OCI-M2 (cell line): ENCODE measurements at regions not wholly inside any gene's neighbourhood (a gene's known extent, or its start where the extent isn't known, plus 50 kb on each side); places are given as distances from the start of the nearest gene placed in this dataset.
"Not testable (repeated sequence)": the region's sequence is repeated elsewhere in the genome, so short reads cannot be mapped to it uniquely, and the experiment has no call there.

ENCODE experiments used
- DNase-seq: peaks from one replicate; lab custom pipeline; 2025; ENCODE audit not compliant: unreplicated experiment; lab: John Stamatoyannopoulos, UW

DNA sequence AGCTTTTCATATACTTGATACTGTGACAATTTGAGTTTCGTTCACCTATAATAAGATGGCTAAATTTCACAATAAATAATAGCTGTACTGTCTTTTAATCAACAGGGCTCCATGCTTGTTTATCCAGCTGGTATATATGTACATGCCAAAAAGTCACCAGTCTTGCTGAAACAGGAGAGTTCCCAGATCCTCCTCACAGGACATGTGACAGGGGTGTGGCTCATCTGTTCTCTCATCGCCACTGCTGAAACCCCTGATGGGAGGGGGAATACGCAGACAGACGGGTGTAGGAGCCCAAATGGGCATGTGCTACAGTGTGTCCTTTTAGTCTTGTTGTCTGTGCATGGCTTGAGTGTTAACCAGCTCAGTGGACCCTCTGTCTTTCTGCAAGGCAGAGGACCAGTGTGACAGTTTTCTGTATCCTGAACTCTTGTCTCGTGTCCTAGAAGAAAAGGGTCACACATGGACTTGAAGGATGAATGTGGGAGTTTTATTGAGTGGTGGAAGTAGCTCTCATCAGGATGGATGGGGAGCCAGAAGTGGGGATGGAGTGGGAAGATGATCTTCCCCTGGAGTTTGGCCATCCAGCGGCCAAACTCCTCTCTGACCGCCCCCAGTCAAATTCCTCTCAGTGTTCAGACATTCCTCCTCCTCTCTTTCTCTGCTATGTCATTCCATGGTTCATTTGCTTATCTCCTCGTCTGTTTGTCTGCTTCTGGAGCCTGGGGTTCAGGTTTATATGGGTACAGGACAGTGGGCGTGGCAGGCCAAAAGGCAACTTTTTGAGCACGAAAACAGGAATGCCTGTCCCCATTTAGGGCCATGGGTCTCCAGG is 113.1 kb upstream of the NECTIN3 start:
- DNase-seq: no peak

DNA sequence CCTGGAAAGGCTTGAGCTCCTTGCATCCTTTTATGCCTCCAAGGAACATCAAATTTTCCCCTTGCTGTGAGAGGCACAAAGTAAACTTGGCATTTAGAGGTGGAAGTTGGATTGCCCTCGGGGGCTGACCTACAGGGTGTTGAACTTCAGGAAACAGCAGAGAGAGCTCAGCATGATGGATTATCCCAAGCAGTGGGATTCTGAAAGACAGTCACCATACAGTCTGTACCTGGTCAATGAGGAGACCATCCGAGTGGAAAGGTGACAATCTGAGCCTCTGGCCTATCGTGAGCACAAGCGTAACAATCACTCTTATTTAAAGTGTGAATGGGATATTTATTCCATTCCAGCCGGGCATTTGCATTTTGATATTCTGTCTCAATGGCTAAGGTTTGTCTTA is 105.6 kb upstream of the NECTIN3 start:
- no peak for DNase-seq

DNA sequence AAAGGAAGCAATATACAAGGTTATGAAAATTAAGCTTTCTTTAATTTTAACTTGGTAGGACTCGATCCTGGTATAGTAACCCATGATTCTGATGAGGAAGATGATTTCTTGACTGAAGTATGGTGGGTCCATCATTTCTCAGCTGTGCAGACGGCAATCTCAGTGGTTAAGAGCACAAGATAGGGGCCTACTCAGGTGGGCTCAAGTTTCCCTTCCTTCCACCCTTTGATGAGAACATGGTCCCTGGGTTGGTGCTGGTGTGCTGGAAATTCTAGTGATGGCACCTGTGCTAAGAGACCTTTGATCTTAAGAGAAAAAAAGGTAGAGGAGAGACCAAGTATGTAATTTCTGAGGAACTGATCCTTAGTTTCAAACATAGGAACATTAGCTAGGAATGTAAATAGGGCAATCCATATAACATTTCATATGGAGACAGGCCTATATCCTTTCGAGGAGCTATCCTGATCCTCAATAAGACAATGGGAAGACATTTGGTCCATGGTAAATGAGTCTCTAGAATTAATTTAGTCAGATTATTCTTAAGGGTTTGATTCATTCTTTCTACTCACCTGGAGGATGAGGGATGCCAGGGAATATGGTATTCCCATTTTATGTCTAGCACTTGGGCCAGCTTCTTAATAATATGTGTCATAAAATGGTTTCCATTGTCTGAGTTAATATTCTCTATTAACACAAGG is 104.5 kb upstream of the NECTIN3 start:
- no peak for DNase-seq

DNA sequence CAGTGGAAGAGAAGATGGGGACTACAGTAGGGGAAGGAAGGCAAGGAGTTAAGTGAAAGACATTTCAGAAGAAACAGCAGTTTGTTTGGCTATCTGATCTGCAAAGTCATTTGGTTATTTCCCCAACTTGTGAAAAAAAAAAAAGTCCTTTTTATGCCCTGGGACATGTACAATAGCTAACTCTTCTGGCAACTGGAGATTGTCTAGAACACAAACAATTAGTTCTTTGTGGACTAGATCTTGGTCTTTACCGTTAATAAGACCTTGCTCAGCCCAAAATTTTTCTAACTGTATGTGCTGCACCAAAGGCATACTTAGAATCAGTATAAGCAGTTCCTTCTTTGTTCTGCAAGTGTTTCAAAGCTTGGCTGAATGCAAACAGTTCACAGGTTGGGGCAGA is 103.5 kb upstream of the NECTIN3 start:
- no peak for DNase-seq

DNA sequence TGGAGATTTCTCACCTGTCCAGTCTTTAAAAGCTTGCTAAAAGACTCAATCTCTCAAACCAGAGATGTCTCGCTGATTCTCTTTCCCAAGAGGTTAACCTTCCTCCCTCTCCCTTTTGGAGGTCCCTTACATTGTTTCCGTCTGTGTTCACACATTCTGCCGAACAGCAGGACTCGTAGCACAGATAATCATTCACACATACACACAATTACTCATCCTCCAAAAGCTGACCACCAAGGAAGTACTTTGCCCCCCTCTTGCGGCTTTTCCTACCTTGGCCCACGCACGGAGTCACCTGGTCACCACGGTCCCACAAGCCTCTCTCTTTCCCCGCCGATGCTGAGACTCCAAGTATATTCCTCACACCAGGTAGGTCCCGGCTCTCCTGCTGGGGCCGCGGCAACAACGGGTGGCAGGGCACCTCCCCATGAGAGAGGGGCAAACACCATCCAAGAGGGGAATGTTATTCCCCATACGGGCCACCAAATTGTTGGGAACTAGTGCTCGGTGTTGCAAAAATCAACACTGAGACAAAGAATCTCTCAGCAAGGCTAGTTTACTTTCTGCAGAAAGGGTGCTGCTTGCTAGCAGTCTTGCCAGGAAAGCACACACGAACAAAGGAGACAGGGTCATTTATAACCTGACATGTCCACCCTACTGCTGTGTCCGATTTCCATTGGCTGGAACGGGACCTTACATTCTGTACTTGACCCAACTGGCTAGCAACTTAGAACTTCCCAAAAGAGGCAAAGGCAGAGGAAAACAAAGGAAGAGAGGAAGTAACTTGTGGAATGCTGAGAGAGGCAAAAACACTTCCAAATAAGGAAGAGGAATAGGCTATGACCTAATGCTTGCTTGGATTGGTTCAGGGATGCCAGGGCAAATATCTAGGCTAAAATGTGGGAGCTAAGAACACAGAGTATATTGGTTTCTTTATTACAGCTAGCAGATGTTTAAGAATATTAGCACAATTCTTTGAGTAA is 102.1 kb upstream of the NECTIN3 start:
- no peak for DNase-seq

DNA sequence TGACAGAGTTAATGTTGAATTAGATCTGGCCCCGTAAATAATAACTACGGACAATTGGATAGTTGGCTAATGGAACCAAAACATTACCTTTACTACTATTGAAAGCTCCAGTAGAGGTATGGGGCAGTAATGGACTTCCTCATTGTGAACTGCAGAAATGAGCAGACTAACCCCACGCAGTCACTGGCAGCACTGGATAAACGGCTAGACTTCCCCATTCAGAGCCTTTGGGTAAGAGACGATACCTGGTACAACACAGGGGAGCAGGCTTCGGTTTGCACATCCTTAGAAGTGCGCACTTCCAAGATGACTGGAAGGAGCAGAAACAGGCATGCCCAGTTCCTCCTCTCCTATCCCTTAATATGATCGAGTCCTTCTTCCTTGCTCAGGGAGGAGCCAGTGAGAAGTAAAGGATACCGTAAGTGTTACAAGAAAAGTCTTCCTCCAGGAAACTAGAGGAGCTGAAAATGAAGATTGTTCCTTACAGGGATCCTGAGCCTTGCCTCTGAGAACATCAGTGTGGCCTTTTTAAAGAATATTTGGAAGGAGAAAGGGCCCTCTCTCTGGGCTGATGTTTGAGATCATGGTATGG is 100.5 kb upstream of the NECTIN3 start:
- DNase-seq: no peak

DNA sequence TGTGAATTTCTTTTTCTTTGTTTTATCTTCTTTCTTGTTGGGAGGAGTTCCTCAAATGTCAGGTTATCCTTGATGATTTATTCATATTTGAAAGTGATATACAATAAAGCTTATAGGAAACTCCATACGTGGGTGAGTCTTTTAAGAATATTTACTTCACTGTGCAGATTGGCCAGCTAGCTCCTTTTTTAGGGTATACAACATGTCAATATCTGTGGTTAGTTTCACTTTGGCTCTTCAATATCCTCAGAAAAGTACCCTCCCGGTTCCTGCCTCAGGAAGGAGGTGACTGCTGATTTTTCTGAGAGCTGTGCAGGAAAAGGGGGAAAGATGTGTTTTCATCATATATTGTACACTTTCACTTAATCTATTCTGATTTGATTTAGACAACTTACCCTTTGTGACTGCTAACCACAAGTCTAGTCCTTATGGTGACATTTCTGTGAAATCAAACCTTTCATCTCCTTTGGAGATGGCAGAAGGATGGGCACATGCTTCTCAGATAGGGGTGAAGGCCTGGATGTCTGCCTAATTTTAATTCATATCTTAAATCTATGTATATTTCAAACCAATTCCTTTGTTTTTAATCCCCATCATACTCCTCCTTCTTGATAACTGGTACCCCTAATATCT is 98.2 kb upstream of the NECTIN3 start:
- no peak for DNase-seq

DNA sequence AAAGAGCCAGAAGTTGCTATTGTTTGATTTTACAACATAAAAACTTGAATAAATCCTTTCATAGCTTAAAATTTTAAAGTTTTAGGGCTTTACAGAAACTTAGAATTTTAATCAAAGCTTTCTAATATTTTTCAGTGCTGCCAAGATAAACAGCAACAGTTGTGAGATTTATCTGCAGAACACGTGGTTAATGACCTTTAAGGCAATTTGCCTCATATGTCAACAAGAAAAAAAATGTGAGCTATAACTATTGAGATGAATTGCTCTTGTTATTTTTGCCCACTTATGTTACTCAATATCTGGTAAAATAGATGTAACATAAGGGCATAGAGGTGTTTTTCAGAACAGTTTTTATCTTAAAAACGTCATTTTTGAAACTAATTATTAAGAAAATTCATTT is 96.7 kb upstream of the NECTIN3 start:
- DNase-seq: no peak

DNA sequence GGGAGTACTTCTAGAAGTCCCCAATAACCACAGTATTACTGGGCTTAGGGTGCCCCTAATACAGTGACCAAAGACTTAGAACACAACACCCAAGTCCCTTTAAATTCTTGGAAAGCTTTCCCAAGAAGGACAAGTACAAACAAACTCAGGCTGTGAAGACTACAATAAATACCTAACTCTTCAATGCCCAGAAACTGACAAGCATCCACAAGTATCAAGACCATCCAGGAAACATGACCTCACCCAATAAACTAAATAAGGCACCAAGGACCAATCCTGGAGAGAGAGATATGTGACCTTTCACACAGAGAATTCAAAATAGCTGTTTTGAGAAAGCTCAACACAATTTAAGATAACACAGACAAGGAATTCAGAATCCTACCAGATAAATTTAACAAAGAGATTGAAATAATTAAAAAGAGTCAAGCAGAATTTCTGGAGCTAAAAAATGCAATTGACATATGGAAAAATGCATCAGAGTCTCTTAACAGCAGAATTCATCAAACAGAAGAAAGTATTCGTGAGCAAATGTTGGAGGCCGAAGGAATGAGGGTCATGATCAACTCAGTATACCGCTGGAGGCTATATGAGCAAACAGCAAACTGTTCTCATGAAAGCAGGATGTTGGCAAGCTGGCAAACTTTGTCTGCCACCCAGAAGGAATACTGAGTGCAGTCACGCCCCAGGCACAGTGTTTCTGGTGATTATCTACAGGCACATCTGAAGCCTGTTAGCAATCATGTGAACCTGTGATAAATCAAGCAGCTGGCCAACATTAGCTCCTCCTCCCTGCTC is 87.0 kb upstream of the NECTIN3 start:
- DNase-seq: no peak

DNA sequence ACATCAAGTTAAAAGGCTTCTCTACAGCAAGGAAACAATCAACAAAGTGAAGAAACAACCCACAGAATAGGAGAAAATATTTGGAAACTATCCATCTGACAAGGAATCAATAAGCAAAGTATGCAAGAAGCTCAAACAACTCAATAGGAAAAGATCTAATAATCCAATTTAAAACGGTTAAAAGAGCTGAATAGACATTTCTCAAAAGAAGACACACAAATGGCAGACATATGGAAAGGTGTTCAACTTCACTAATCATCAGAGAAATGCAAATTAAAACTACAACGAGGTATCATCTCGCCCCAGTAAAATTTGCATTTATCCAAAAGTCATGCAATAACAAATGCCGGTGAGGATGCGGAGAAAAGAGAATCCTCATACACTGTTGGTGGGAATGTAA is 82.2 kb upstream of the NECTIN3 start:
- no peak for DNase-seq

DNA sequence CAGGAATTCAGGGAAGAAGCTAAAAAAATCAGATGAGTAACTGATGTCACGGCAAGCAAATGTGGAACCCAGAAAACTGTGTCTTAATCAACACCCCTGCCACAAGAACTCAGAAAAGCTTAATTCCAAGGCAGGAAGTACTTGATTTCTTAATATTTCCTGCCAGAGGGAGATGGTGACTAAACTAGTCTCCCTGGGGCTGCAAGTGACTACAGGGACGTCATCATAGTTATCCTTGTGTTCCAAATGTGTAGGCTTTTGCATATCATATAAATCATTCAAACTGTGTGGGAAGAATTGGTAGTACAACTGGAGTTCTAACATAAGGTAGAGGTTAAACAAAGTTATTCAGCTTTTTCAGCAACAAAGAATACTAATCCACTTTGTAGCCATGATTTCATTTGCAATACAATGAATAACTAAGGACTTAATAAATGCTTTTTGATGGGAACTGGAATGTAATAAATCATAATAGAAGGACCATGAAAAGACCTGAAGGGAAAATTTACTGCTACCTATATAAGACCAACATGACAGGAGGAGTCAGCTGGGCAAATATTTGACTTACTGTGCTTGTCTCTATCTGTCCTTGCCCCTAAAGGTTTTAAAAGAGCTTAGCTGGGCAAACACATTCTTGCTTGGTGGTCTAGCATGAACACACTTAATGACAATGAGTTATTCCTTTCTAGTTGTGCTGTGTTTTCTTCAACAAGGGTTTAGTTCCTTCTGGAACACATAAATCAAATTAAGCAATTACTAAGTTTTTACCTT is 76.0 kb upstream of the NECTIN3 start:
- DNase-seq: no peak

DNA sequence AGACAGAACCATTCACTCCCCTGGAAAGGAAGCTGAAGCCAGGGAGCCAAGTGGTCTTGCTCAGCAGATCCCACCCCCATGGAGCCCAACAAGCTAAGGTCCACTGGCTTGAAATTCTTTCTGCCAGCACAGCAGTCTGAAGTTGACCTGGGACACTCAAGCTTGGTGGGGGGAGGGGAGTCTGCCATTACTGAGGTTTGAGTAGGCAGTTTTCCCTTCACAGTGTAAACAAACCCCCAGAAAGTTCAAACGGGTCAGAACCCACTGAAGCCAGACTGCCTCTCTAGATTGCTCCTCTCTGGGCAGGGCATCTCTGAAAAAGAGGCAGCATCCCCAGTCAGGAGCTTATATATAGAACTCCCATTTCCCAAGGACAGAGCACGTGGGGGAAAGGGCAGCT is 72.8 kb upstream of the NECTIN3 start:
- not testable (repeated sequence) for DNase-seq

DNA sequence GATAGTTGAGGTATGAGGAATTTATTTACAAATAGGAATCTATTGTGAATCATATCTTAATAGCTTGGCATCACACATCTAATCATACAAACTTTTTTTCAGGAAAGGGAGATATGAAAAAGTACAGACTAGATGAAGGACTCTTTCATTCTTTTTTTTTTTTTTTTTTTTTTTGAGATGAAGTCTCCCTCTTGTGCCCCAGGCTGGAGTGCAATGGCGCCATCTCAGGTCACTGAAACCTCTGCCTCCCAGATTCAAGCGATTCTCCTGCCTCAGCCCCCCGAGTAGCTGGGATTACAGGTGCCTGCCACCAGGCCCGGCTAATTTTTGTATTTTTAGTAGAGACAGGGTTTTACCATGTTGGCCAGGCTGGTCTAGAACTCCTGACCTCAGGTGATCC is 65.1 kb upstream of the NECTIN3 start:
- DNase-seq: not testable (repeated sequence)

DNA sequence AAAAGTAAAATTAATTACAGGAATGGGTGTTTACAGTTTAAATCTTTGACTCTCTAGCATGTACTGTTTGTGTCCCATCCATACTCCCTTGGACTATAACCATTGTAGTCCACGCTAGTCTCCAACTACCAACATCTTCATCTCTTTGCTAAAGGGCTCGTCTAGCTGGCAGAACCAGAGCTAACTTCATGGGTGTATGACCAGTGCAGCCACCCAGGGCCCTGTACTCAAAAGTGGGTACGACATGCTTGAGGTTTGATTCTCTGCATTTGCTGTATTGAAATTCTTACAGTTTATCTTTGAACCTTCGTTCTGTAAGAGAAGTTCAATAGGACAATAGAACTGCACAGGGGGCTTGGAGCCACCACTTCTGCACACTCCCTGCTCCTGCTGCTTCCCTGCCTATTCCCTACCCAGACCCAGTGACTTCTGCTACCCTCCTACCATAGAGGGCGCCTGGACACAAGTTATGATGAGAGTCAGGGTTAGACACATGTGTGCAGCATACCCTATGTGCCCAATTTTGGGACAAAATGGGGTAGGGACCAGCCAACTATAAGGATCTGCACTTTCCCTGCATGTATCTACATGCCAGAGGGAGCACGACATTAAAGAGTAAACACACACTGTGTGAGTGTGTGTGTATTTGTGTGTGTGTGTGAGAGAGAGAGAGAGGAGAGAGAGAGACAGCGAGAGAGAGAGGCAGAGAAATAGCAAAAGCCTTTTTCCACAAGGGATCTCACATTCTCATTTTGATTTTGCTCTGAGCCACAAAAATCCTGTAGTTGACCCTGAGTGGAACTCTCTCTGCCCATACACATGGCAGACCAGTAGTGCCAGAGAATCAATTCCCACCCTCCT is 59.0 kb upstream of the NECTIN3 start:
- DNase-seq: no peak
